ENCODE measurements at regions not wholly inside any gene's neighbourhood (a gene's known extent, or its start where the extent isn't known, plus 50 kb on each side); places are given as distances from the start of the nearest gene placed in this dataset.

- TF ChIP-seq CTCF (IDR thresholded peaks at IDR 0.05), result no peak
- no peak for DNase-seq
- Histone ChIP-seq H3K4me1 (ENCODE audit: low read depth) (no peaks in the 10 kb centered on the region), H3K4me3 (no peak overlapping the region), H3K9me3 (no peaks in the 10 kb centered on the region), H3K36me3 (ENCODE audit: low read depth) (no peaks in the 10 kb centered on the region)
- intact Hi-C loops (cut with DNase I, micrococcal nuclease), result no loop called here
- ATAC-seq, result no peak
These were observed 766.9 kb upstream of the IGFBP7 start for GRCh38 chr4:57877047-57877458.

GRCh38 chr4:57875829-57876392, 765.7 kb upstream of the IGFBP7 start:
- Histone ChIP-seq H3K9me3 (no peaks in the 10 kb centered on the region), H3K4me3 (no peak overlapping the region), H3K4me1 (ENCODE audit: low read depth) (no peaks in the 10 kb centered on the region), H3K36me3 (ENCODE audit: low read depth) (no peaks in the 10 kb centered on the region)
- no peak for TF ChIP-seq CTCF (IDR thresholded peaks at IDR 0.05)
- ATAC-seq (no peak), DNase-seq (no peak)
- intact Hi-C loops (cut with DNase I, micrococcal nuclease), result no loop called here

- H3K36me3 ChIP-seq (ENCODE audit: low read depth), result no peaks in the 10 kb centered on the region
- no peaks in the 10 kb centered on the region for H3K9me3 ChIP-seq
- H3K4me3 ChIP-seq, result no peak overlapping the region
- no peaks in the 10 kb centered on the region for H3K4me1 ChIP-seq (ENCODE audit: low read depth)
- intact Hi-C loops (cut with DNase I, micrococcal nuclease), result no loop called here
- TF ChIP-seq CTCF (IDR thresholded peaks at IDR 0.05), result no peak
- no peak for DNase-seq
- no peak for ATAC-seq
These were observed 756.4 kb upstream of the IGFBP7 start for GRCh38 chr4:57866468-57867171.

GRCh38 chr4:57865264-57865663, 755.1 kb upstream of the IGFBP7 start:
- no peak for ATAC-seq
- no peak for DNase-seq
- TF ChIP-seq CTCF (IDR thresholded peaks at IDR 0.05), result no peak
- H3K36me3 ChIP-seq (ENCODE audit: low read depth), result no peaks in the 10 kb centered on the region
- intact Hi-C loops (cut with DNase I, micrococcal nuclease), result no loop called here
- no peak overlapping the region for H3K4me3 ChIP-seq
- no peaks in the 10 kb centered on the region for H3K4me1 ChIP-seq (ENCODE audit: low read depth)
- no peaks in the 10 kb centered on the region for H3K9me3 ChIP-seq

GRCh38 chr4:57854748-57855147, 744.6 kb upstream of the IGFBP7 start:
- ATAC-seq (no peak), DNase-seq (no peak)
- TF ChIP-seq CTCF (IDR thresholded peaks at IDR 0.05), result no peak
- Histone ChIP-seq H3K36me3 (ENCODE audit: low read depth) (no peaks in the 10 kb centered on the region), H3K4me3 (no peak overlapping the region), H3K9me3 (no peaks in the 10 kb centered on the region), H3K4me1 (ENCODE audit: low read depth) (no peaks in the 10 kb centered on the region)
- intact Hi-C loops (cut with DNase I, micrococcal nuclease), result no loop called here

All from mucosa of descending colon (tissue), 3 donors.